ENCODE measurements at regions not wholly inside any gene's neighbourhood (a gene's known extent, or its start where the extent isn't known, plus 50 kb on each side); places are given as distances from the start of the nearest gene placed in this dataset.

GRCh38 chr2:62284471-62284870 is 88.6 kb downstream of the B3GNT2 start:
- intact Hi-C loops (cut with DNase I), result no loop called here
- TF ChIP-seq CTCF (IDR thresholded peaks at IDR 0.05), result no peak
- H3K4me3 ChIP-seq, result no peak overlapping the region
- no peaks in the 10 kb centered on the region for H3K36me3 ChIP-seq
- peaks cover 7 to 11% of the 10 kb centered on the region in 2 donors for H3K9me3 ChIP-seq
- no peaks in the 10 kb centered on the region for H3K27me3 ChIP-seq
- no peaks in the 10 kb centered on the region for H3K4me1 ChIP-seq
- H3K27ac ChIP-seq, result no peak overlapping the region
- no peak for DNase-seq (ENCODE audit: low spot score in 2 of 2)

- H3K4me3 ChIP-seq, result no peak overlapping the region
- no peak for TF ChIP-seq CTCF (IDR thresholded peaks at IDR 0.05)
- H3K27me3 ChIP-seq, result no peaks in the 10 kb centered on the region
- intact Hi-C loops (cut with DNase I), result no loop called here
- no peak overlapping the region for H3K27ac ChIP-seq
- DNase-seq (ENCODE audit: low spot score in 2 of 2), result no peak
- no peaks in the 10 kb centered on the region for H3K4me1 ChIP-seq
- peaks cover 7 to 11% of the 10 kb centered on the region in 2 donors for H3K9me3 ChIP-seq
- H3K36me3 ChIP-seq, result no peaks in the 10 kb centered on the region
Observed at GRCh38 chr2:62283147-62283546, 87.2 kb downstream of the B3GNT2 start.

GRCh38 chr2:62281663-62282062 is 85.7 kb downstream of the B3GNT2 start:
- Histone ChIP-seq H3K4me3 (no peak overlapping the region), H3K36me3 (no peaks in the 10 kb centered on the region), H3K4me1 (no peaks in the 10 kb centered on the region), H3K27ac (no peak overlapping the region), H3K27me3 (no peaks in the 10 kb centered on the region), H3K9me3 (peaks cover 7 to 16% of the 10 kb centered on the region in 2 donors)
- DNase-seq (ENCODE audit: low spot score in 2 of 2), result no peak
- TF ChIP-seq CTCF (IDR thresholded peaks at IDR 0.05), result no peak
- intact Hi-C loops (cut with DNase I), result no loop called here

- no peak for DNase-seq (ENCODE audit: low spot score in 2 of 2)
- Histone ChIP-seq H3K27ac (no peak overlapping the region), H3K9me3 (peaks cover 0 to 5% of the 10 kb centered on the region in 2 donors), H3K4me1 (no peaks in the 10 kb centered on the region), H3K27me3 (no peaks in the 10 kb centered on the region), H3K4me3 (no peak overlapping the region), H3K36me3 (no peaks in the 10 kb centered on the region)
- intact Hi-C loops (cut with DNase I), result no loop called here
- no peak for TF ChIP-seq CTCF (IDR thresholded peaks at IDR 0.05)
Observed at GRCh38 chr2:62277688-62278087, 81.8 kb downstream of the B3GNT2 start.
